ENCODE measurements at regions not wholly inside any gene's neighbourhood (a gene's known extent, or its start where the extent isn't known, plus 50 kb on each side); places are given as distances from the start of the nearest gene placed in this dataset.

GRCh38 chr9:33637881-33638280 is 113.8 kb downstream of the ANKRD18B start:
- Histone ChIP-seq H3K9me3 (ENCODE audit: control insufficient read depth in 2 of 3, insufficient read depth in 1 of 3, low read length in 3 of 3) (no peaks in the 10 kb centered on the region), H3K4me1 (ENCODE audit: control insufficient read depth in 2 of 3, insufficient read depth in 2 of 3, low read depth in 1 of 3, low read length in 3 of 3) (no peaks in the 10 kb centered on the region), H3K27ac (ENCODE audit: low read depth in 2 of 2, low read length in 2 of 2) (no peak overlapping the region), H3K4me3 (ENCODE audit: low read length in 3 of 3) (no peak overlapping the region), H3K9ac (ENCODE audit: low read length in 3 of 3) (no peak overlapping the region), H3K27me3 (ENCODE audit: control insufficient read depth, insufficient read depth, low read length) (no peaks in the 10 kb centered on the region), H3K36me3 (ENCODE audit: control insufficient read depth in 2 of 3, insufficient read depth in 3 of 3, low read length in 3 of 3) (no peaks in the 10 kb centered on the region)
- TF ChIP-seq CTCF (IDR thresholded peaks at IDR 0.05; ENCODE audit: borderline replicate concordance, extremely low read depth, insufficient read depth), result no peak
- DNase-seq (no peak), FAIRE-seq (no peak)
- intact Hi-C loops (cut with DNase I), result no loop called here

- Histone ChIP-seq H3K4me1 (ENCODE audit: control insufficient read depth in 2 of 3, insufficient read depth in 2 of 3, low read depth in 1 of 3, low read length in 3 of 3) (no peaks in the 10 kb centered on the region), H3K9me3 (ENCODE audit: control insufficient read depth in 2 of 3, insufficient read depth in 1 of 3, low read length in 3 of 3) (no peaks in the 10 kb centered on the region), H3K9ac (ENCODE audit: low read length in 3 of 3) (no peak overlapping the region), H3K36me3 (ENCODE audit: control insufficient read depth in 2 of 3, insufficient read depth in 3 of 3, low read length in 3 of 3) (no peaks in the 10 kb centered on the region), H3K4me3 (ENCODE audit: low read length in 3 of 3) (no peak overlapping the region), H3K27me3 (ENCODE audit: control insufficient read depth, insufficient read depth, low read length) (no peaks in the 10 kb centered on the region), H3K27ac (ENCODE audit: low read depth in 2 of 2, low read length in 2 of 2) (no peak overlapping the region)
- DNase-seq, result no peak
- intact Hi-C loops (cut with DNase I), result no loop called here
- no peak for FAIRE-seq
- TF ChIP-seq CTCF (IDR thresholded peaks at IDR 0.05; ENCODE audit: borderline replicate concordance, extremely low read depth, insufficient read depth), result no peak
Observed at GRCh38 chr9:33638391-33638915, 114.4 kb downstream of the ANKRD18B start.

GRCh38 chr9:33645706-33646105 is 121.7 kb downstream of the ANKRD18B start:
- no peak overlapping the region for H3K27ac ChIP-seq (ENCODE audit: low read depth in 2 of 2, low read length in 2 of 2)
- no peaks in the 10 kb centered on the region for H3K27me3 ChIP-seq (ENCODE audit: control insufficient read depth, insufficient read depth, low read length)
- H3K4me3 ChIP-seq (ENCODE audit: low read length in 3 of 3), result no peak overlapping the region
- H3K4me1 ChIP-seq (ENCODE audit: control insufficient read depth in 2 of 3, insufficient read depth in 2 of 3, low read depth in 1 of 3, low read length in 3 of 3), result no peaks in the 10 kb centered on the region
- H3K9me3 ChIP-seq (ENCODE audit: control insufficient read depth in 2 of 3, insufficient read depth in 1 of 3, low read length in 3 of 3), result no peaks in the 10 kb centered on the region
- no peak for FAIRE-seq
- H3K36me3 ChIP-seq (ENCODE audit: control insufficient read depth in 2 of 3, insufficient read depth in 3 of 3, low read length in 3 of 3), result no peaks in the 10 kb centered on the region
- no peak for DNase-seq
- intact Hi-C loops (cut with DNase I), result no loop called here
- H3K9ac ChIP-seq (ENCODE audit: low read length in 3 of 3), result no peak overlapping the region
- TF ChIP-seq CTCF (IDR thresholded peaks at IDR 0.05; ENCODE audit: borderline replicate concordance, extremely low read depth, insufficient read depth), result no peak

GRCh38 chr9:33649463-33649862 is 125.4 kb downstream of the ANKRD18B start:
- intact Hi-C loops (cut with DNase I), result no loop called here
- TF ChIP-seq CTCF (IDR thresholded peaks at IDR 0.05; ENCODE audit: borderline replicate concordance, extremely low read depth, insufficient read depth), result no peak
- H3K36me3 ChIP-seq (ENCODE audit: control insufficient read depth in 2 of 3, insufficient read depth in 3 of 3, low read length in 3 of 3), result no peaks in the 10 kb centered on the region
- no peaks in the 10 kb centered on the region for H3K4me1 ChIP-seq (ENCODE audit: control insufficient read depth in 2 of 3, insufficient read depth in 2 of 3, low read depth in 1 of 3, low read length in 3 of 3)
- no peaks in the 10 kb centered on the region for H3K27me3 ChIP-seq (ENCODE audit: control insufficient read depth, insufficient read depth, low read length)
- H3K9ac ChIP-seq (ENCODE audit: low read length in 3 of 3), result no peak overlapping the region
- no peak overlapping the region for H3K27ac ChIP-seq (ENCODE audit: low read depth in 2 of 2, low read length in 2 of 2)
- no peaks in the 10 kb centered on the region for H3K9me3 ChIP-seq (ENCODE audit: control insufficient read depth in 2 of 3, insufficient read depth in 1 of 3, low read length in 3 of 3)
- DNase-seq, result no peak
- FAIRE-seq, result no peak
- H3K4me3 ChIP-seq (ENCODE audit: low read length in 3 of 3), result no peak overlapping the region
